HepG2 (cell line): ENCODE measurements at regions not wholly inside any gene's neighbourhood (a gene's known extent, or its start where the extent isn't known, plus 50 kb on each side); places are given as distances from the start of the nearest gene placed in this dataset.

Experiments
- EP300 ChIP-seq, 3 experiments: sonication (generic) in 1 of 3; formaldehyde crosslinking in 1 of 3; IDR thresholded peaks; 2 replicates each; pipeline versions ENCODE4 v1.5.1 to v1.6.1; 2011 to 2020; ENCODE audit warnings: low read depth in 2 of 3, low read length in 2 of 3, borderline replicate concordance in 1 of 3, improper control_type of control experiment in 1 of 3, mild to moderate bottlenecking in 1 of 3, missing genetic modification reagents in 1 of 3, moderate library complexity in 1 of 3
- GATAD1 ChIP-seq: IDR thresholded peaks from 2 replicates; pipeline ENCODE4 v1.6.1; 2016; ENCODE audit warnings: missing genetic modification reagents, missing compliant biosample characterization
- HDAC6 ChIP-seq: fragments of 200-600 bp; sonication (generic); IDR thresholded peaks from 2 replicates; pipeline ENCODE4 v1.7.0; 2017; ENCODE audit warnings: mild to moderate bottlenecking, antibody characterized with exemption, low read length, low read depth
- KAT7 ChIP-seq: IDR thresholded peaks from 2 replicates; pipeline ENCODE4 v1.6.1; 2018; ENCODE audit warnings: borderline replicate concordance, missing compliant biosample characterization
- MXI1 ChIP-seq: IDR thresholded peaks from 3 replicates; pipeline ENCODE4 v1.6.1; 2012; ENCODE audit warnings: low read depth, low read length, inconsistent platforms, borderline replicate concordance
- TARDBP ChIP-seq: sonication (generic); formaldehyde crosslinking; IDR thresholded peaks from 2 replicates; pipeline ENCODE4 v1.8.0; 2022; ENCODE audit warnings: mild to moderate bottlenecking, missing genetic modification reagents
- TF ChIP-seq, protein P1 (sequence below): IDR thresholded peaks from 2 replicates; pipeline ENCODE4 v1.6.1; 2016
- TF ChIP-seq, protein P2 (sequence below): sonication (generic); formaldehyde crosslinking; IDR thresholded peaks from 2 replicates; pipeline ENCODE4 v1.5.0; 2020; ENCODE audit warnings: mild to moderate bottlenecking, missing genetic modification reagents, moderate library complexity
- TF ChIP-seq, protein P3 (sequence below): sonication (generic); formaldehyde crosslinking; IDR thresholded peaks from 2 replicates; pipeline ENCODE4 v1.9.0; 2021; ENCODE audit warnings: missing genetic modification reagents, borderline replicate concordance
- TF ChIP-seq, protein P4 (sequence below): fragments of 450-650 bp; IDR thresholded peaks from 2 replicates; pipeline ENCODE4 v1.6.1; 2017; ENCODE audit warnings: mild to moderate bottlenecking

DNA sequence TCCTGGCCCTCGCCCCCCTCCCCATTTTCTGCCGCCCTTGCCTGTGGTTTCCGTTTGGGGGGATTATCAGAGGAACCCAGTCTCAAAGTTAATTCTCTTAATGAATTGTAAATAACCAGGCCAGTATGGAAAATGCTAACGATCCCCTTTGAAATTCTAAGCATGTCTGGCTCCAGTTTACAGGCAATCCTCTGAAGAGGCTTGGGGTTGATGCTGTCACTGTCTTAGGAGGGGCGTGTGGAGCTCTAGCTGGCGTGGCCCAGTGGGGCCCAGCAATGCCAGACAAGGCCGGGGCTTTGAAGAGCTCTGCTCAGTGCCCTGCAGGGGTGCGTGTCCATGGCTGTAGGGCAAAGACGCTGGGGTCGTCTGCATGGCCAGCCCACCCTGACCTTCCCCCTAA lies 164.6 kb downstream of the CYLD start:
- TF ChIP-seq, protein P1, sequence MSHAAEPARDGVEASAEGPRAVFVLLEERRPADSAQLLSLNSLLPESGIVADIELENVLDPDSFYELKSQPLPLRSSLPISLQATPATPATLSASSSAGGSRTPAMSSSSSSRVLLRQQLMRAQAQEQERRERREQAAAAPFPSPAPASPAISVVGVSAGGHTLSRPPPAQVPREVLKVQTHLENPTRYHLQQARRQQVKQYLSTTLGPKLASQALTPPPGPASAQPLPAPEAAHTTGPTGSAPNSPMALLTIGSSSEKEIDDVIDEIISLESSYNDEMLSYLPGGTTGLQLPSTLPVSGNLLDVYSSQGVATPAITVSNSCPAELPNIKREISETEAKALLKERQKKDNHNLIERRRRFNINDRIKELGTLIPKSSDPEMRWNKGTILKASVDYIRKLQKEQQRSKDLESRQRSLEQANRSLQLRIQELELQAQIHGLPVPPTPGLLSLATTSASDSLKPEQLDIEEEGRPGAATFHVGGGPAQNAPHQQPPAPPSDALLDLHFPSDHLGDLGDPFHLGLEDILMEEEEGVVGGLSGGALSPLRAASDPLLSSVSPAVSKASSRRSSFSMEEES (CRISPR knock-in tag): no peak
- TF ChIP-seq GATAD1 (no peak), EP300 (IDR thresholded peaks at IDR 0.05; ENCODE audit: low read depth in 2 of 2, low read length in 2 of 2) (no peak), EP300 (CRISPR knock-in tag; IDR thresholded peaks at IDR 0.05; ENCODE audit: borderline replicate concordance) (no peak), HDAC6 (no peak), TARDBP (CRISPR knock-in tag) (no peak), KAT7 (no peak), MXI1 (no peak)
- TF ChIP-seq, protein P2, sequence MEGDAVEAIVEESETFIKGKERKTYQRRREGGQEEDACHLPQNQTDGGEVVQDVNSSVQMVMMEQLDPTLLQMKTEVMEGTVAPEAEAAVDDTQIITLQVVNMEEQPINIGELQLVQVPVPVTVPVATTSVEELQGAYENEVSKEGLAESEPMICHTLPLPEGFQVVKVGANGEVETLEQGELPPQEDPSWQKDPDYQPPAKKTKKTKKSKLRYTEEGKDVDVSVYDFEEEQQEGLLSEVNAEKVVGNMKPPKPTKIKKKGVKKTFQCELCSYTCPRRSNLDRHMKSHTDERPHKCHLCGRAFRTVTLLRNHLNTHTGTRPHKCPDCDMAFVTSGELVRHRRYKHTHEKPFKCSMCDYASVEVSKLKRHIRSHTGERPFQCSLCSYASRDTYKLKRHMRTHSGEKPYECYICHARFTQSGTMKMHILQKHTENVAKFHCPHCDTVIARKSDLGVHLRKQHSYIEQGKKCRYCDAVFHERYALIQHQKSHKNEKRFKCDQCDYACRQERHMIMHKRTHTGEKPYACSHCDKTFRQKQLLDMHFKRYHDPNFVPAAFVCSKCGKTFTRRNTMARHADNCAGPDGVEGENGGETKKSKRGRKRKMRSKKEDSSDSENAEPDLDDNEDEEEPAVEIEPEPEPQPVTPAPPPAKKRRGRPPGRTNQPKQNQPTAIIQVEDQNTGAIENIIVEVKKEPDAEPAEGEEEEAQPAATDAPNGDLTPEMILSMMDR (CRISPR knock-in tag): no peak
- TF ChIP-seq, protein P3, sequence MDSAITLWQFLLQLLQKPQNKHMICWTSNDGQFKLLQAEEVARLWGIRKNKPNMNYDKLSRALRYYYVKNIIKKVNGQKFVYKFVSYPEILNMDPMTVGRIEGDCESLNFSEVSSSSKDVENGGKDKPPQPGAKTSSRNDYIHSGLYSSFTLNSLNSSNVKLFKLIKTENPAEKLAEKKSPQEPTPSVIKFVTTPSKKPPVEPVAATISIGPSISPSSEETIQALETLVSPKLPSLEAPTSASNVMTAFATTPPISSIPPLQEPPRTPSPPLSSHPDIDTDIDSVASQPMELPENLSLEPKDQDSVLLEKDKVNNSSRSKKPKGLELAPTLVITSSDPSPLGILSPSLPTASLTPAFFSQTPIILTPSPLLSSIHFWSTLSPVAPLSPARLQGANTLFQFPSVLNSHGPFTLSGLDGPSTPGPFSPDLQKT (CRISPR knock-in tag): no peak
- TF ChIP-seq, protein P4, sequence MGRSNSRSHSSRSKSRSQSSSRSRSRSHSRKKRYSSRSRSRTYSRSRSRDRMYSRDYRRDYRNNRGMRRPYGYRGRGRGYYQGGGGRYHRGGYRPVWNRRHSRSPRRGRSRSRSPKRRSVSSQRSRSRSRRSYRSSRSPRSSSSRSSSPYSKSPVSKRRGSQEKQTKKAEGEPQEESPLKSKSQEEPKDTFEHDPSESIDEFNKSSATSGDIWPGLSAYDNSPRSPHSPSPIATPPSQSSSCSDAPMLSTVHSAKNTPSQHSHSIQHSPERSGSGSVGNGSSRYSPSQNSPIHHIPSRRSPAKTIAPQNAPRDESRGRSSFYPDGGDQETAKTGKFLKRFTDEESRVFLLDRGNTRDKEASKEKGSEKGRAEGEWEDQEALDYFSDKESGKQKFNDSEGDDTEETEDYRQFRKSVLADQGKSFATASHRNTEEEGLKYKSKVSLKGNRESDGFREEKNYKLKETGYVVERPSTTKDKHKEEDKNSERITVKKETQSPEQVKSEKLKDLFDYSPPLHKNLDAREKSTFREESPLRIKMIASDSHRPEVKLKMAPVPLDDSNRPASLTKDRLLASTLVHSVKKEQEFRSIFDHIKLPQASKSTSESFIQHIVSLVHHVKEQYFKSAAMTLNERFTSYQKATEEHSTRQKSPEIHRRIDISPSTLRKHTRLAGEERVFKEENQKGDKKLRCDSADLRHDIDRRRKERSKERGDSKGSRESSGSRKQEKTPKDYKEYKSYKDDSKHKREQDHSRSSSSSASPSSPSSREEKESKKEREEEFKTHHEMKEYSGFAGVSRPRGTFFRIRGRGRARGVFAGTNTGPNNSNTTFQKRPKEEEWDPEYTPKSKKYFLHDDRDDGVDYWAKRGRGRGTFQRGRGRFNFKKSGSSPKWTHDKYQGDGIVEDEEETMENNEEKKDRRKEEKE: no peak
